ENCODE measurements at regions not wholly inside any gene's neighbourhood (a gene's known extent, or its start where the extent isn't known, plus 50 kb on each side); places are given as distances from the start of the nearest gene placed in this dataset.

DNA sequence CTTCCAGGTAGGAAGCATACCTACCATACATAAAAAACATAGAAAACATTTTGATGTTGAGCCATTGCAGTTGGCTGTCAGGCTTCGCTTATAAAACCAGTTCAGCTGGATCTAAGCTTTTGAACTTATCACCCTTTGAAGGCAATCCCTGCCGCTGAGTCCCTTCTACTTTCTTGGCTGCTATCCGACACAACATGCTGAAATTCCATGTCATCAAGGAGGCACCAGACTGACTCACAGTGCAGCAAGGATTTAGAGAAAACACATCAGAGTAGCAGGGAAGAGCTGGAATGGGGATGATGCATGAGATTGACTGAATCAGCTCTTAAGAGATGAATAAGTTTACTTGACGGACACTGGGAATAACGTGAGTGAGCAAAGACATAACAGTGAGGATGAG is 135.0 kb upstream of the MAN1A1 start:
- Mint-ChIP-seq H3K9me3 (ENCODE audit: unreplicated experiment) (no peaks in the 10 kb centered on the region), H3K27me3 (ENCODE audit: insufficient read depth, unreplicated experiment) (no peaks in the 10 kb centered on the region), H3K4me3 (ENCODE audit: unreplicated experiment) (no peak overlapping the region), H3K36me3 (ENCODE audit: insufficient read depth, unreplicated experiment) (no peaks in the 10 kb centered on the region), H3K27ac (ENCODE audit: low read depth, unreplicated experiment) (no peak overlapping the region), H3K4me1 (ENCODE audit: insufficient read depth, unreplicated experiment) (peaks cover 21% of the 10 kb centered on the region)
- DNase-seq (ENCODE audit: unreplicated experiment) = peak; percentile 81
- intact Hi-C loops (cut with micrococcal nuclease) = no loop called here
- no TSS peak for BruUV-seq (replicated peaks)
- TF ChIP-seq, protein P1, sequence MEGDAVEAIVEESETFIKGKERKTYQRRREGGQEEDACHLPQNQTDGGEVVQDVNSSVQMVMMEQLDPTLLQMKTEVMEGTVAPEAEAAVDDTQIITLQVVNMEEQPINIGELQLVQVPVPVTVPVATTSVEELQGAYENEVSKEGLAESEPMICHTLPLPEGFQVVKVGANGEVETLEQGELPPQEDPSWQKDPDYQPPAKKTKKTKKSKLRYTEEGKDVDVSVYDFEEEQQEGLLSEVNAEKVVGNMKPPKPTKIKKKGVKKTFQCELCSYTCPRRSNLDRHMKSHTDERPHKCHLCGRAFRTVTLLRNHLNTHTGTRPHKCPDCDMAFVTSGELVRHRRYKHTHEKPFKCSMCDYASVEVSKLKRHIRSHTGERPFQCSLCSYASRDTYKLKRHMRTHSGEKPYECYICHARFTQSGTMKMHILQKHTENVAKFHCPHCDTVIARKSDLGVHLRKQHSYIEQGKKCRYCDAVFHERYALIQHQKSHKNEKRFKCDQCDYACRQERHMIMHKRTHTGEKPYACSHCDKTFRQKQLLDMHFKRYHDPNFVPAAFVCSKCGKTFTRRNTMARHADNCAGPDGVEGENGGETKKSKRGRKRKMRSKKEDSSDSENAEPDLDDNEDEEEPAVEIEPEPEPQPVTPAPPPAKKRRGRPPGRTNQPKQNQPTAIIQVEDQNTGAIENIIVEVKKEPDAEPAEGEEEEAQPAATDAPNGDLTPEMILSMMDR (IDR thresholded peaks at IDR 0.05; ENCODE audit: unreplicated experiment) = no peak
- POLR2A ChIA-PET = interaction anchor here (1.1 to 1.2 kb wide), 2 partner anchors 9 to 138 kb away, joined by 3 to 4 read pairs; no protein-coding TSS in a partner anchor
- CTCF ChIA-PET = no interaction called here

DNA sequence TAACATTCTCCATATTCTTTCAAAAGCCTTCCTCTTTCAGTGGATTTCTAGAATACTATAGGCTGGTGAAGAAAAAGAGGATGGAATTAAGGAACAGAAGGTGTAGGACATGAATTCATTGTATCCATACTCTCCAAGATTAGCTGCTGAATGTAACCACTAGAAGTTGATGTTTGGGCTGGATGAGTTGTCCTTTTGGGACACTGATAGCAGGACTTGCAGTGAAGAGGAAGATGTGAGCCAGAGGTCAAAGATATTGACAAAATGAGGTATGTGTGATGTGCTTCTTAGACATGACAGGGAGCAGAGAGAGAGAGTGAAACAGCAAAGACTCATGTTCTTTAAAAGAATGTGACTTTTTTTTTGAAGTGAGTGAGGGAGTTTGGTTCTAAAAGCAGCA is 134.3 kb upstream of the MAN1A1 start:
- no peaks in the 10 kb centered on the region for H3K9me3 Mint-ChIP-seq (ENCODE audit: unreplicated experiment)
- no peak overlapping the region for H3K27ac Mint-ChIP-seq (ENCODE audit: low read depth, unreplicated experiment)
- H3K27me3 Mint-ChIP-seq (ENCODE audit: insufficient read depth, unreplicated experiment) = no peaks in the 10 kb centered on the region
- BruUV-seq (replicated peaks) = no TSS peak
- peaks cover 21% of the 10 kb centered on the region for H3K4me1 Mint-ChIP-seq (ENCODE audit: insufficient read depth, unreplicated experiment)
- TF ChIP-seq, protein P1 (IDR thresholded peaks at IDR 0.05; ENCODE audit: unreplicated experiment) = no peak
- POLR2A ChIA-PET = interaction anchor here (0.7 to 1.2 kb wide), 3 partner anchors 10 to 275 kb away, joined by 3 to 4 read pairs (median 3); no protein-coding TSS in a partner anchor
- CTCF ChIA-PET = no interaction called here
- no peak for DNase-seq (ENCODE audit: unreplicated experiment)
- no peak overlapping the region for H3K4me3 Mint-ChIP-seq (ENCODE audit: unreplicated experiment)
- no peaks in the 10 kb centered on the region for H3K36me3 Mint-ChIP-seq (ENCODE audit: insufficient read depth, unreplicated experiment)
- intact Hi-C loops (cut with micrococcal nuclease) = no loop called here

DNA sequence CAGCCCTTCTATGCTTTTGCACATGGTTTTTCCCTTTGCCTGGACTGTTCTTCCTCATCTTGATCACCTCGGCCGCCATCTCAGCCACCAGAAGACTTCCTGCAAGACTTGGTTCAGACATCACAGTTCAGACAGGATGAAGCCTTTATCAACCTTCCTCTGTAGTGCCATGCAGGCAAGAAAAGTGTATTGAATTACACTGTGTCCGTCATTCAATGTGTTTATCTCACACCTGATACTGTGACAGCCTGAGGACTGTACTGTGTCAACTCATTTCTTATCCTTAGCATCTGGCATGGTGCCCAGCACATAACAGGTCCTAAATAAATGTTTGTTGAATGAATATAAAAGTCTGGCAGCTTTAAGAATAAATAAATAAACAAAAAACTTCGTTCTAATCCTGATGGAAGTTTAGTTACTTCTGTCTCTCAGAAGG is 133.3 kb upstream of the MAN1A1 start:
- no TSS peak for BruUV-seq (replicated peaks)
- DNase-seq (ENCODE audit: unreplicated experiment) = no peak
- no peaks in the 10 kb centered on the region for H3K9me3 Mint-ChIP-seq (ENCODE audit: unreplicated experiment)
- H3K4me1 Mint-ChIP-seq (ENCODE audit: insufficient read depth, unreplicated experiment) = peaks cover 21% of the 10 kb centered on the region
- H3K27me3 Mint-ChIP-seq (ENCODE audit: insufficient read depth, unreplicated experiment) = no peaks in the 10 kb centered on the region
- TF ChIP-seq, protein P1 (IDR thresholded peaks at IDR 0.05; ENCODE audit: unreplicated experiment) = no peak
- H3K4me3 Mint-ChIP-seq (ENCODE audit: unreplicated experiment) = no peak overlapping the region
- no peak overlapping the region for H3K27ac Mint-ChIP-seq (ENCODE audit: low read depth, unreplicated experiment)
- POLR2A ChIA-PET = no interaction called here
- intact Hi-C loops (cut with micrococcal nuclease) = no loop called here
- CTCF ChIA-PET = no interaction called here
- no peaks in the 10 kb centered on the region for H3K36me3 Mint-ChIP-seq (ENCODE audit: insufficient read depth, unreplicated experiment)

GRCh38 chr6:119481976-119482375 is 132.4 kb upstream of the MAN1A1 start:
- intact Hi-C loops (cut with micrococcal nuclease) = no loop called here
- peaks cover 21% of the 10 kb centered on the region for H3K4me1 Mint-ChIP-seq (ENCODE audit: insufficient read depth, unreplicated experiment)
- TF ChIP-seq, protein P1 (IDR thresholded peaks at IDR 0.05; ENCODE audit: unreplicated experiment) = no peak
- H3K9me3 Mint-ChIP-seq (ENCODE audit: unreplicated experiment) = no peaks in the 10 kb centered on the region
- ChIA-PET POLR2A (no interaction called here), CTCF (no interaction called here)
- no TSS peak for BruUV-seq (replicated peaks)
- no peaks in the 10 kb centered on the region for H3K27me3 Mint-ChIP-seq (ENCODE audit: insufficient read depth, unreplicated experiment)
- H3K27ac Mint-ChIP-seq (ENCODE audit: low read depth, unreplicated experiment) = no peak overlapping the region
- no peak for DNase-seq (ENCODE audit: unreplicated experiment)
- H3K4me3 Mint-ChIP-seq (ENCODE audit: unreplicated experiment) = no peak overlapping the region
- no peaks in the 10 kb centered on the region for H3K36me3 Mint-ChIP-seq (ENCODE audit: insufficient read depth, unreplicated experiment)
